ENCODE measurements at regions not wholly inside any gene's neighbourhood (a gene's known extent, or its start where the extent isn't known, plus 50 kb on each side); places are given as distances from the start of the nearest gene placed in this dataset.

GRCh38 chr2:17258861-17259260 is 259.4 kb downstream of the RAD51AP2 start:
- H3K4me3 ChIP-seq: no peak overlapping the region
- no peak overlapping the region for H3K27ac ChIP-seq (ENCODE audit: low read depth)
- H3K27me3 Mint-ChIP-seq (ENCODE audit: insufficient read depth, low read depth, poor library complexity): peaks cover 2% of the 10 kb centered on the region
- H3K4me3 Mint-ChIP-seq: no peak overlapping the region
- H3K79me2 ChIP-seq (replicated peaks; ENCODE audit: insufficient read depth): no peaks in the 10 kb centered on the region
- H4K20me1 ChIP-seq (replicated peaks; ENCODE audit: insufficient read depth): no peaks in the 10 kb centered on the region; the same call in 1 of the 2 replicates
- H3K4me1 Mint-ChIP-seq: peaks cover 8% of the 10 kb centered on the region
- no peaks in the 10 kb centered on the region for H3K27me3 ChIP-seq (ENCODE audit: insufficient read depth)
- H3K4me2 ChIP-seq: no peak overlapping the region
- no peak overlapping the region for H3K27ac Mint-ChIP-seq
- no peaks in the 10 kb centered on the region for H3F3A ChIP-seq (replicated peaks; ENCODE audit: low read depth)
- H3K36me3 Mint-ChIP-seq (ENCODE audit: low read depth): no peaks in the 10 kb centered on the region
- no peaks in the 10 kb centered on the region for H3K9me3 Mint-ChIP-seq
- no peaks in the 10 kb centered on the region for H3K36me3 ChIP-seq (ENCODE audit: insufficient read depth)
- ATAC-seq (no peak), DNase-seq (ENCODE audit: low spot score) (no peak)
- no peak overlapping the region for H2AFZ ChIP-seq
- no peak for TF ChIP-seq NANOG (IDR thresholded peaks at IDR 0.05; ENCODE audit: borderline replicate concordance)
- TF ChIP-seq JUNB (IDR thresholded peaks at IDR 0.05; ENCODE audit: unreplicated experiment): no peak
- TF ChIP-seq ETS1 (IDR thresholded peaks at IDR 0.05): no peak
- TF ChIP-seq EZH2 (IDR thresholded peaks at IDR 0.05; ENCODE audit: low read depth, unreplicated experiment): no peak
- TF ChIP-seq ZNF462 (CRISPR knock-in tag; IDR thresholded peaks at IDR 0.05): no peak
- TF ChIP-seq EZH2phosphoT487 (IDR thresholded peaks at IDR 0.05; ENCODE audit: unreplicated experiment): no peak
- no peak for TF ChIP-seq ZNF331 (CRISPR knock-in tag; IDR thresholded peaks at IDR 0.05; ENCODE audit: low read depth)
- TF ChIP-seq POLR2AphosphoS5 (IDR thresholded peaks at IDR 0.05; ENCODE audit: low read depth): no peak
- peaks cover 6% of the 10 kb centered on the region; the same call in 1 of the 2 replicates for H3K4me1 ChIP-seq (ENCODE audit: insufficient read depth)
- H3K9me2 ChIP-seq (ENCODE audit: insufficient read depth): no peaks in the 10 kb centered on the region

All from GM23338 (cell line).